GM23338 (cell line): ENCODE measurements at regions not wholly inside any gene's neighbourhood (a gene's known extent, or its start where the extent isn't known, plus 50 kb on each side); places are given as distances from the start of the nearest gene placed in this dataset.

Source experiments
- CREB1 ChIP-seq: fragments of 250-450 bp; sonication (Bioruptor Pico); IDR thresholded peaks from 2 replicates; pipeline ENCODE4 v1.5.0; 2020; ENCODE audit warnings: low read depth, mild to moderate bottlenecking, moderate library complexity
- EZH2 ChIP-seq: fragments of 200-600 bp; sonication (generic); IDR thresholded peaks from one replicate; pipeline ENCODE4 v1.8.0; 2017; ENCODE audit warnings: antibody characterized with exemption, mild to moderate bottlenecking, low read depth; ENCODE audit not compliant: unreplicated experiment
- POLR2AphosphoS5 ChIP-seq: IDR thresholded peaks from 2 replicates; pipeline ENCODE4 v1.6.1; 2016; ENCODE audit warnings: antibody characterized with exemption, low read depth
- REST ChIP-seq: IDR thresholded peaks from one replicate; pipeline ENCODE4 v1.6.1; 2018; ENCODE audit warnings: antibody characterized with exemption; ENCODE audit not compliant: unreplicated experiment
- STAT1 ChIP-seq: IDR thresholded peaks from one replicate; pipeline ENCODE4 v1.6.1; 2016; ENCODE audit warnings: antibody characterized with exemption; ENCODE audit not compliant: unreplicated experiment
- ZNF331 ChIP-seq: fragments of 250-450 bp; sonication (Bioruptor Pico); IDR thresholded peaks from 2 replicates; pipeline ENCODE4 v1.5.0; 2020; ENCODE audit warnings: low read depth, mild to moderate bottlenecking, moderate library complexity
- TF ChIP-seq, protein P1 (sequence below), 2 experiments: fragments of 200-600 bp in 1 of 2; sonication (generic) in 1 of 2; conservative IDR thresholded peaks; 2 replicates each; pipeline versions ENCODE4 v1.5.1 to v1.6.1; 2016 to 2017; ENCODE audit warnings: antibody characterized with exemption in 2 of 2, low read depth in 2 of 2, mild to moderate bottlenecking in 2 of 2, moderate library complexity in 1 of 2

- TF ChIP-seq, protein P1, sequence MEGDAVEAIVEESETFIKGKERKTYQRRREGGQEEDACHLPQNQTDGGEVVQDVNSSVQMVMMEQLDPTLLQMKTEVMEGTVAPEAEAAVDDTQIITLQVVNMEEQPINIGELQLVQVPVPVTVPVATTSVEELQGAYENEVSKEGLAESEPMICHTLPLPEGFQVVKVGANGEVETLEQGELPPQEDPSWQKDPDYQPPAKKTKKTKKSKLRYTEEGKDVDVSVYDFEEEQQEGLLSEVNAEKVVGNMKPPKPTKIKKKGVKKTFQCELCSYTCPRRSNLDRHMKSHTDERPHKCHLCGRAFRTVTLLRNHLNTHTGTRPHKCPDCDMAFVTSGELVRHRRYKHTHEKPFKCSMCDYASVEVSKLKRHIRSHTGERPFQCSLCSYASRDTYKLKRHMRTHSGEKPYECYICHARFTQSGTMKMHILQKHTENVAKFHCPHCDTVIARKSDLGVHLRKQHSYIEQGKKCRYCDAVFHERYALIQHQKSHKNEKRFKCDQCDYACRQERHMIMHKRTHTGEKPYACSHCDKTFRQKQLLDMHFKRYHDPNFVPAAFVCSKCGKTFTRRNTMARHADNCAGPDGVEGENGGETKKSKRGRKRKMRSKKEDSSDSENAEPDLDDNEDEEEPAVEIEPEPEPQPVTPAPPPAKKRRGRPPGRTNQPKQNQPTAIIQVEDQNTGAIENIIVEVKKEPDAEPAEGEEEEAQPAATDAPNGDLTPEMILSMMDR (conservative IDR thresholded peaks at IDR 0.05; ENCODE audit: low read depth in 2 of 2), result no peak
- TF ChIP-seq EZH2, result no peak
- TF ChIP-seq POLR2AphosphoS5, result no peak
- TF ChIP-seq REST, result no peak
- no peak for TF ChIP-seq CREB1 (CRISPR knock-in tag)
- no peak for TF ChIP-seq STAT1
- TF ChIP-seq ZNF331 (CRISPR knock-in tag), result no peak
Measured at GRCh38 chr3:188031121-188031520, 122.8 kb upstream of the LPP start.
